PC-9 (cell line): ENCODE measurements at regions not wholly inside any gene's neighbourhood (a gene's known extent, or its start where the extent isn't known, plus 50 kb on each side); places are given as distances from the start of the nearest gene placed in this dataset.

ENCODE experiments used
- CTCF ChIP-seq: fragments of 200-600 bp; sonication (generic); conservative IDR thresholded peaks from 2 replicates; pipeline ENCODE4 v1.6.1; 2017; ENCODE audit warnings: mixed run types, antibody characterized with exemption, mild to moderate bottlenecking, moderate library complexity
- EZH2 ChIP-seq: fragments of 200-600 bp; sonication (generic); IDR thresholded peaks from 2 replicates; pipeline ENCODE4 v1.8.0; 2017; ENCODE audit warnings: antibody characterized with exemption, low read depth

- no peak for TF ChIP-seq EZH2
- no peak for TF ChIP-seq CTCF
These were observed 65.8 kb downstream of the MYL3 start for GRCh38 chr3:46797486-46797885.
